ENCODE measurements at regions not wholly inside any gene's neighbourhood (a gene's known extent, or its start where the extent isn't known, plus 50 kb on each side); places are given as distances from the start of the nearest gene placed in this dataset.

GRCh38 chr10:33749790-33750189, 415.3 kb upstream of the NRP1 start:
- Histone ChIP-seq H2AFZ (ENCODE audit: low read depth, low read length) (no peak overlapping the region), H3K9ac (ENCODE audit: low read depth, low read length) (no peak overlapping the region), H3K4me1 (ENCODE audit: insufficient read depth, low read length) (no peaks in the 10 kb centered on the region), H3K9me3 (ENCODE audit: insufficient read depth, low read length, severe bottlenecking) (no peaks in the 10 kb centered on the region), H3K79me2 (ENCODE audit: insufficient read depth, low read length) (no peaks in the 10 kb centered on the region), H3K27ac (ENCODE audit: low read length) (no peak overlapping the region), H3K4me2 (ENCODE audit: insufficient read depth, low read length) (no peak overlapping the region), H3K36me3 (ENCODE audit: insufficient read depth, low read length) (no peaks in the 10 kb centered on the region), H3K27me3 (ENCODE audit: insufficient read depth, low read length, poor library complexity) (no peaks in the 10 kb centered on the region), H4K20me1 (ENCODE audit: insufficient read depth, low read length) (no peaks in the 10 kb centered on the region), H3K4me3 (ENCODE audit: low read depth in 1 of 2, low read length in 2 of 2) (no peak overlapping the region)
- TF ChIP-seq EZH2 (IDR thresholded peaks at IDR 0.05; ENCODE audit: borderline replicate concordance, low read depth, low read length, severe bottlenecking) (no peak), CTCF (IDR thresholded peaks at IDR 0.05; ENCODE audit: borderline replicate concordance, extremely low read depth, low read length, poor library complexity, severe bottlenecking) (no peak)
- ATAC-seq (ENCODE audit: insufficient read depth, low read depth) (no peak), DNase-seq (no peak)

- TF ChIP-seq EZH2 (IDR thresholded peaks at IDR 0.05; ENCODE audit: borderline replicate concordance, low read depth, low read length, severe bottlenecking) = no peak
- no peak for TF ChIP-seq CTCF (IDR thresholded peaks at IDR 0.05; ENCODE audit: borderline replicate concordance, extremely low read depth, low read length, poor library complexity, severe bottlenecking)
- Histone ChIP-seq H2AFZ (ENCODE audit: low read depth, low read length) (no peak overlapping the region), H3K36me3 (ENCODE audit: insufficient read depth, low read length) (no peaks in the 10 kb centered on the region), H3K9me3 (ENCODE audit: insufficient read depth, low read length, severe bottlenecking) (no peaks in the 10 kb centered on the region), H3K79me2 (ENCODE audit: insufficient read depth, low read length) (no peaks in the 10 kb centered on the region), H3K9ac (ENCODE audit: low read depth, low read length) (no peak overlapping the region), H4K20me1 (ENCODE audit: insufficient read depth, low read length) (no peaks in the 10 kb centered on the region), H3K4me3 (ENCODE audit: low read depth in 1 of 2, low read length in 2 of 2) (no peak overlapping the region), H3K27ac (ENCODE audit: low read length) (no peak overlapping the region), H3K4me1 (ENCODE audit: insufficient read depth, low read length) (no peaks in the 10 kb centered on the region), H3K27me3 (ENCODE audit: insufficient read depth, low read length, poor library complexity) (no peaks in the 10 kb centered on the region), H3K4me2 (ENCODE audit: insufficient read depth, low read length) (no peak overlapping the region)
- ATAC-seq (ENCODE audit: insufficient read depth, low read depth) (no peak), DNase-seq (no peak)
Measured at GRCh38 chr10:33749067-33749735, 414.7 kb upstream of the NRP1 start.

- H3K79me2 ChIP-seq (ENCODE audit: insufficient read depth, low read length) = no peaks in the 10 kb centered on the region
- H2AFZ ChIP-seq (ENCODE audit: low read depth, low read length) = no peak overlapping the region
- H3K27me3 ChIP-seq (ENCODE audit: insufficient read depth, low read length, poor library complexity) = no peaks in the 10 kb centered on the region
- TF ChIP-seq EZH2 (IDR thresholded peaks at IDR 0.05; ENCODE audit: borderline replicate concordance, low read depth, low read length, severe bottlenecking) = no peak
- no peak for TF ChIP-seq CTCF (IDR thresholded peaks at IDR 0.05; ENCODE audit: borderline replicate concordance, extremely low read depth, low read length, poor library complexity, severe bottlenecking)
- ATAC-seq (ENCODE audit: insufficient read depth, low read depth) (no peak), DNase-seq (no peak)
- no peak overlapping the region for H3K9ac ChIP-seq (ENCODE audit: low read depth, low read length)
- no peaks in the 10 kb centered on the region for H3K4me1 ChIP-seq (ENCODE audit: insufficient read depth, low read length)
- H4K20me1 ChIP-seq (ENCODE audit: insufficient read depth, low read length) = no peaks in the 10 kb centered on the region
- no peaks in the 10 kb centered on the region for H3K9me3 ChIP-seq (ENCODE audit: insufficient read depth, low read length, severe bottlenecking)
- no peaks in the 10 kb centered on the region for H3K36me3 ChIP-seq (ENCODE audit: insufficient read depth, low read length)
- no peak overlapping the region for H3K4me2 ChIP-seq (ENCODE audit: insufficient read depth, low read length)
- no peak overlapping the region for H3K4me3 ChIP-seq (ENCODE audit: low read depth in 1 of 2, low read length in 2 of 2)
- H3K27ac ChIP-seq (ENCODE audit: low read length) = no peak overlapping the region
Measured at GRCh38 chr10:33746836-33747268, 412.4 kb upstream of the NRP1 start.
